Choroid plexus epithelial cell (primary cell): ENCODE measurements at regions not wholly inside any gene's neighbourhood (a gene's known extent, or its start where the extent isn't known, plus 50 kb on each side); places are given as distances from the start of the nearest gene placed in this dataset.

Experiments used
- DNase-seq: peaks from one replicate; pipeline ENCODE4 v3.0.0-alpha.2; 2010; ENCODE audit warnings: low read depth
- H3K4me3 ChIP-seq: 2 replicates; pipeline ENCODE4 v1.5.1; 2011; ENCODE audit warnings: low read depth, mild to moderate bottlenecking, control low read depth, low read length, moderate library complexity
- CTCF ChIP-seq: conservative IDR thresholded peaks from 2 replicates; pipeline ENCODE4 v1.5.1; 2011; ENCODE audit warnings: low read depth, mild to moderate bottlenecking, control low read depth, inconsistent platforms, low read length, moderate library complexity

DNA sequence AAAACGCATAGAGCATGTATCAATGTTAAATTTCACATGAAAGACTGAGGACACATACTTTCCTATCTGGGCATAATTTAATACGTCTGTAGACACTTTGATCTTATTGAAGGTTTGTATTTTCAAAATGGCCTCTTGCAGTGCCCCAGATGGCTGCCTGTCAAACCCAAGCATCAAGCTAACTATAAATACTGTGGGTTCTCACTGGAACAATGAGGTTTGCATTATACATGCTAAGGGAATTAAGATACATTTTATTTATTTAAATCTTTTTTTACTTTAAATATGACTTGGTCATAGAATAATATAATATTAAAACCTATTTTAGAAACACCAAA, 702.9 kb upstream of the GRAMD2B start:
- H3K4me3 ChIP-seq, result no peak overlapping the region
- no peak for TF ChIP-seq CTCF
- no peak for DNase-seq

DNA sequence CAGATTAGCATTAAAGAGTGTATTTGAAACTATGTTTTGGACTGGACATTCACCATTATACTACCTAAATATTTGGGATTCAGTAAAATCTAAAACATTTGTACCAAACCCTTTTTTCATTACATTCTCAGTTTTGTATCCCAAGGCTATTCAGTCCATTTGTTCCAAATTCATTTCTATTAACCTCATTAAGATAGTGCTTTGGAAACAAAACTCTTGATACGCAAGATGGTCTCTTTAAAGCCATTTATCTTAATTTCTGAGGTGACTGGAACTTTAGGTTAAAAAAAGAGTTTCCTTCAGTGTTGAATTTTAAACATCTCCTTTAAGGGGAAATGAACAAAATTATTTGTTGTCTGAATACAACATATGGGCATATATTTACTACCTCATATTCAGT, 702.5 kb upstream of the GRAMD2B start:
- TF ChIP-seq CTCF, result no peak
- no peak overlapping the region for H3K4me3 ChIP-seq
- no peak for DNase-seq

GRCh38 chr5:125722550-125722949, 700.7 kb upstream of the GRAMD2B start:
- no peak for TF ChIP-seq CTCF
- no peak overlapping the region for H3K4me3 ChIP-seq
- peak; percentile 23 for DNase-seq

GRCh38 chr5:125725691-125726090, 697.5 kb upstream of the GRAMD2B start:
- no peak for DNase-seq
- no peak overlapping the region for H3K4me3 ChIP-seq
- TF ChIP-seq CTCF, result no peak

GRCh38 chr5:125743939-125744338, 679.3 kb upstream of the GRAMD2B start:
- no peak for TF ChIP-seq CTCF
- no peak for DNase-seq
- H3K4me3 ChIP-seq, result no peak overlapping the region

- DNase-seq, result no peak
- no peak overlapping the region for H3K4me3 ChIP-seq
- no peak for TF ChIP-seq CTCF
These were observed 676.3 kb upstream of the GRAMD2B start for GRCh38 chr5:125746917-125747316.

DNA sequence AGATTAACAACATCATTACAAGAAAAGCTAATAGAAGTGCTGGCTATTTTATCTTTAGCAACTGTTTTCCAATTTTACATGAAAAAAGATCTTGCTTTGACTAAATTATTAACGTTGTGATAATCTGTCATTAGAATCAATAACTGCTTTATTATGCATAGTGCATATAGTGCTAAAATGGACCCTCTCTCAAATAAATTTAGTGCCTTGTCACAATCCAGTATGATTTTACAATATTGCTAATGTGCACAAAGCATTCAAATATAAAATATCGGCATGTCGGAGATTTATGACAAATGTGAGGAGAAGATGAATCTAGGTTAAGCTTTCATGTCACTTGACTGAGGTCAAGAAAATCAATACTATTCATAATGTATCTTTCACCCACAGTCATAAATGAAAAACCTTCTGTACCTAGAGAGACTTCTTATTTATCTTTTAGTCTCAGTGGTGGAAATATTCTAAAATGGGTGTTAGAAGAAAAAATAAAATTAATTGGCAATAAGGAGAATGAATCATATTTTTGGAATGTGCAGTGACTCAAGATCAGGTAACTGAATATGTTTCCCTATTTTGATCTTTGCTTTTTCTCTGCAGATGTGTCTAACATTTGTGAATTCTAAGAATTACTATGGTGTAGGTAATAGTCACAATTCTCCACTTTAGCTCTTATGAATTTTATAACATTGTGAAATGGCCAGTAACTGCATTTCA, 672.9 kb upstream of the GRAMD2B start:
- peak; percentile 3 for DNase-seq
- no peak overlapping the region for H3K4me3 ChIP-seq
- no peak for TF ChIP-seq CTCF
